ENCODE measurements at regions not wholly inside any gene's neighbourhood (a gene's known extent, or its start where the extent isn't known, plus 50 kb on each side); places are given as distances from the start of the nearest gene placed in this dataset.
A peak's percentile ranks its signal among the peaks of the same experiment; 100 is the strongest.

DNA sequence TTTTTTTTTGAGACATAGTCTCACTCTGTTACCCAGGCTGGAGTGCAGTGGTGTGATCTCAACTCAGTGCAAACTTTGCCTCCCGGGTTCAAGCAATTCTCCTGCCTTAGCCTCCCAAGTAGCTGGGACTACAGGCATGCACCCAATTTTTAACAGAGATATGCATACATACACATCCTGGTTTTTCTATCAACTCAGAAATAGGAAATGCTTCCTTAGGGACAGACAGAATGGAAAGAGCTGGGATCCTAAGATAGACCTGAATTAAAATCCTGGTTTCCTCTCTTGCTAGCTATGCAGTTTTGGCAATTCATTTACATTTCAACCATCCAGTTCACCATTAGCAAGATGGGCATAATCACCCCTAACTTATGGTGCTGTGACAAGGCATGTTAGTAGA is 347.5 kb downstream of the GPAM start:
- no peak for DNase-seq

DNA sequence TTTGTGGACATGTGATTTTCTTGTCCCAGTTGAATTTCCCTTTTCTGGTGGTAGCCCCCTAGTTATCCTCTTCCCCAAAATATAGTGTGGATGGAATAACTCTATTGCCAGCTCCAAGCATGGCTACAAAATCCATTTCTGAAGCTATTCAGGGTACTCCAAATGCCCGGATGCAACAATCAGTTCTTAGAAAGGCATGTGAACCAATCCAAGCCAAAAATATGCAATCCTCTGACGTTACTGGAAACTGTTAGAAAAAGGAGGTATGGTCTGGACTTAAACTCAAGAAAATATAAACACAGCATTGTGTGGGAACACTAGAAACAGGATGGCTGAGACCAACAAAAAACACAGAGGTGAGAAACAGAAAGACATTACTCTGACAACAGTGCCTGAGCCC is 347.0 kb downstream of the GPAM start:
- DNase-seq = no peak

DNA sequence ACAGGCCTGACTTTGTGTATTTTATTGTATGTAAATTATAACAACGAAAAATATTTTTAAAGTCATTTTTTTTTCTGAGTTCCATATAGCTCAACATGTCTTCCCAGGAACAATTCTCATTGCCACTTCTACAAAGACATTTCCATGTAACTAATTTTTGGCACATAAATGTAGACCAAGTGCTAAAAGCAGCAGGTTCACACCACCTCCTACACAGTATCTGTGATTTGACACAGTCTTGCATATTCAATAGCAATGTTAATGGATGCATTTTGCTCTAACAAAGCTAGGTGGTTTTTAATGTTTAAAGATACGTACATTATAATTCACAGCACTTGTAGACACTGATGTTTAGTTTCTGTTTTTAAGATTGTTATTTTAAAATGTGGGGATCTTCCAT is 346.5 kb downstream of the GPAM start:
- no peak for DNase-seq

DNA sequence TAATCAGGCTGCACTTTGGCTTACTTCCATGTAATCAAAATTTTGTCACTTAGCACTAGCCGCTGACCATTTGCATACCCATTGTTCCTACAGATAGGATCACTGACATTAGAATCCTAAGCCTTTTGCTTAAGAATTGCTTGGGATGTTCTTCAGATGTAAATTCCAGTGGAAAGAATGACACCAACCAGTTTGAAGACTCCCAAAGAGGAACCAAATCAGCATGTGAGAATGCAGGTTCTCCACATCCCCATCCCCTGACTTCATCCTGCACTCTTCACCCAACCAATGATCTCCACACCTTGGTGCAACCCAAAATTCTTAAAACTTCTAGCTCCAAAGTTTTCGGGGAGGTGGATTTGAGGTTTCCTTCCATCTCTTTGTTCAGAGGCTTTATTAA is 345.6 kb downstream of the GPAM start:
- no peak for DNase-seq

DNA sequence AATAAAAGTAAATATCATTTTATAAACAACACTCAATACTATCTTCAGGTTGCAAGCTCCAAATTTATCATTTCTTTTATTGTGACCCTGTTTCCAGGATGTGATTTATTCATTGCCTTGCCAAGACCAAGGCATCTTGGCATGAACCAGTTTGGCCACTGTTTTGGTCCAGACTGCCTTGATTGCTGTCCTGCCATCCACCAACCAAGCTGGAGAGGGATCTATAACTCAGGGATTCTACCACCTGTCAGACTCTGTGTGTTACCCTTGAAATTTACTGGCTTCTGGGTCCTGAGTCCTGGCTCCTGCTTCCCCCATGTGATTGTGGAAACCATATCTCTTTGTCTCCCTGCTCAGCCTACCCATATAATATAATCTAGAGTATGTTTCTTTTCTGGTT is 343.0 kb downstream of the GPAM start:
- no peak for DNase-seq

- no peak for DNase-seq
Observed at GRCh38 chr10:111852801-111853200, 330.8 kb downstream of the GPAM start.

- DNase-seq = no peak
Observed at GRCh38 chr10:111856631-111857030, 326.9 kb downstream of the GPAM start.

DNA sequence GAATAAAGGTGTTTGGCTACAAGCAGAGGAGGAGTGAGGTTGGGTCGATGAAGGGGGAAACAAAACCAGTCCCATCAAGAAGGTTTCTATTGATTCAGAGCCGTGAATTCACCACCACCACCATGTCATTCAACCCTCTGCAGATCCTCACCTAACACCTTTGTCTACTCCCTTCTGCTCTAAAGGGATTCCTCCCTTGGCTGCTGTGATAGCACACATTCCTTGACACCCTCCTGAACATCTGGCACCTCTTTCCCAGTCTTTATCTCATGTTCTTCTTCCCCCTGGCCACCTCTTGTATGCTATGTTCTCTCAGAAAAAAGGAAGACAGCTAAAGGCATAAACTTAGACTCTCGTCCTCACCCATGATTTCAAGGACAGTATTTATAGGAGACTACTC is 318.0 kb downstream of the GPAM start:
- DNase-seq = no peak

DNA sequence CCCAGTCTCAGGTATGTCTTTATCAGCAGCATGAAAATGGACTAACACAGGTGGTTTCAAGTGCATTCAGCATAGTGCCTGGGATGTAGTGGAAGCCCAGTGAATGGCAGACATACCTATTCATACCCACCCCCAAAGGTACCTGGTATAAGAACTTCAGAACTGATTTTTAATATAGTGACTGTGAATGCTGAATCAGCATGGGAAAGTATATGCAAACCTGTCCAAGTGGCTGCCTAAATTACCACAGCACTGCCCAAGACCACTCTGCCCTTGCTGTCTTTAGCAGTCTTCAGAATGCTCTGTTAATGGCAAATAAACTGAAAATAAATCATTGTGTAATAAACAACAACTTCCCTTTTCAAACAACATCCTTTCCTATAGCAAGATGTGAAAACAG is 312.1 kb downstream of the GPAM start:
- DNase-seq = no peak

GRCh38 chr10:111872591-111872990 is 311.0 kb downstream of the GPAM start:
- no peak for DNase-seq

GRCh38 chr10:111873041-111873440 is 310.5 kb downstream of the GPAM start:
- no peak for DNase-seq

GRCh38 chr10:111873621-111874135 is 309.9 kb downstream of the GPAM start:
- peak; percentile 42 for DNase-seq

DNA sequence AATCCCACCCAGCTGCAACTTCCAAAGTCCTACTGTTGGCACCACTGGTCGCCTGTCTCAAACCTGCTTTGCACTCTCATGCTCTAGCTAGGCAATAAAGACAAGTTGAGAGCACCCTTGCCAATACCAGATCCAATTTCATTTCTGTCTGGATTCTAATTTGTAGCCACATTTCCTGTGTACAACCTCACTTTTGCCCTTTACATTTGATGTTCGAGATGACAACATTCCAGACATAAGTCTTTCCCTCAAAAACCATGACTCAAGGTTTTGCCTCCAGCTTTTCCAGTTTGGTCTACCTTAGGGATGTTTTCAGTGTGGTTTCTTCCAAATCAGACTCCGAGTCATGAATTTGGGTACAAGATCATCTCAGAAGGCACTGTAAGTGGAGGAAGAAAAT is 309.0 kb downstream of the GPAM start:
- no peak for DNase-seq

GRCh38 chr10:111875725-111876124 is 307.8 kb downstream of the GPAM start:
- DNase-seq = no peak

- DNase-seq = no peak
Observed at GRCh38 chr10:111877258-111877657, 306.3 kb downstream of the GPAM start.

GRCh38 chr10:111879969-111880368 is 303.6 kb downstream of the GPAM start:
- DNase-seq = no peak

GRCh38 chr10:111885046-111885445 is 298.5 kb downstream of the GPAM start:
- DNase-seq = no peak

- DNase-seq = no peak
Observed at GRCh38 chr10:111885919-111886318, 297.6 kb downstream of the GPAM start.

DNA sequence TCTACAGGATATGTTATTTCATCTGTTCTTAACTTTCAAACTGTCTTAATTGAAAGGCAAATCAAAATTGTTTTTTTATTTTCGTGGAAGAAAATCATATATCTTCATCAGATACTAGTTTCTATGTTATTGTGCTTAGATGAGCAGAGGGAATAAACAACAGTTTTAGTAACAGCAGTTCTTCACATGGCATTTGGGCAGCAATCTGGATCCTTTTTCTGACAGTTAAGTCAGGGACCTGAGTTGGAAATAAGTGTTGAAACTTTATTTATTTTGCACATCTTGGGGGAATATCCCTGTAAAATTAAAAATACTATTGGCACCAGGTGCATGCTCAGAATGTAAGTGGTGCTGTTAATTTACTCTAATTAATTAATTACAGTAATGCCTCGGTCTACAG is 296.3 kb downstream of the GPAM start:
- no peak for DNase-seq

DNA sequence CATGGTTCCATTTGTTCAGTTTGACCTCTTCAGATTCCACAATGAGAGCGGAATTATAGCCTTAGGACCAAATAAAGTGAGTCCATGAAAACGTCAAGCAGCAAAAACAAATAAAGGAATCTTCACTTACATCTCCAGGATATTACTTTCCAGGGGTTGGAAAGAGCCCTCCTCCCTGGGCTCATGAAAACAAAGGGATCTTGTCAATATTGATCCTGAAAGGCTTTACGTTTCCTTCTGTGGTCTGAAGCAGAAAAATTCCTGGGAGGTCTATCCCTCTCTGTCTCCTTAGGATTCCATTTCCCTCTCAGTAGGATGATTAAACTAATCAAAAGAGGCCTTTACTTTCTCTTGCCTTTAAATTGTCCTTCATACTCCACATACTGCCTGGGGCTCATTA is 293.5 kb downstream of the GPAM start:
- no peak for DNase-seq

- DNase-seq = no peak
Observed at GRCh38 chr10:111916011-111916410, 267.6 kb downstream of the GPAM start.

DNA sequence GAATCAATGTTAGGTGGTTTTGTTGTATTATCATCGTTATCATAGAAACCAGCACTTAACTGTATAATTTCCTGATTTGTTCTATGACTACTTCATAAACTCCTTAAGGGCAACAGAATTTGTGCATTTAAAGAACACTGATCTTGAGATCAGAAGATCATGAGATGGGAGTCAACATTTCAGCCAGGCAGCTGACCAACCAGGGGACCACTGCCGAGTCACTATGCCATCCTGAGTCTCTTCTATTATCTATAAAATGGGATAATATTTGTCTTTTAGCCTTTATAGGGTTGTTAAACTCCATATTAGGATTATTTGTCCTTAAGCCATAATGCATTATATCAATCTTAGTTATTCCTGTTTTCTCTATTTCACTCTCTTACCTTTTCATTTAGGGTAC is 261.7 kb downstream of the GPAM start:
- no peak for DNase-seq

DNA sequence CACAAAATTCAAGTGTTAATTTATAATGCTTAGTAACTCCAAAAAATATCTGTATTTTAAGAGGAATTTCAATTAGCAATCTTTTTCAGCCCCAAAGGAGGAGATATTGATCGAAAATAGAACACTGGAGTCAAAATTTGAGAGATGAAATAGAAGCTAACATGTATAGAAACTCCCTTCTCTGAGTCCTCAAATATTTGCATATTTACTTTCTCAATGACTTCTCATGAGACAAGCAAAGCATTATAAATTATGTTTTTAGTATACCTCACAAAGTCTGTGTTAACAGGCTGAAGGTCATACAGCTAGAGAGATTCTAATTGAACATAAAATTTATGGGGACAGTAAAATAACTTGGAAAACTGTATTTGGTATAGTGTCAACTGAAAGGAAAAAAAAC is 260.5 kb downstream of the GPAM start:
- no peak for DNase-seq

DNA sequence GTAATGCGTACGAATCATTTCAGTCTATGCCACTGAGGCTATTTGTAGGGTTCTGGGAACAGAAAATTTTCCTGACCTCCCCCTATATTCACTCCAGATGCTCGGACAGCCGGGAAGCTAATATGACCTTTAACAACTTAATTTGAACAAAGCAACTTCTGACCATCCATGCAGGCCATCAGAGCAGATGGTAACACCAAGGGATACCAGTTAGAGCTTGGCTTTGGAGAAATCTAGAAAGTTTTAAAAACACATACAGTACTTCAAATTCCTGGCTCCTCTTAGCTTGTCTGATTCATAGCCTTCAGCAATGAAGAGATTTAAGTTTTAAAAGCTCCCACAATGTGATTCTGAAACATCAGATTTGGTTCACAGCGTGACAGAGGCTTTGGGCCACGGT is 257.3 kb downstream of the GPAM start:
- DNase-seq = no peak

- DNase-seq = no peak
Observed at GRCh38 chr10:111933937-111934336, 249.6 kb downstream of the GPAM start.

- DNase-seq = no peak
Observed at GRCh38 chr10:111934931-111935330, 248.6 kb downstream of the GPAM start.
